COLO668 (cell line): ENCODE measurements at regions not wholly inside any gene's neighbourhood (a gene's known extent, or its start where the extent isn't known, plus 50 kb on each side); places are given as distances from the start of the nearest gene placed in this dataset.

Experiments used
- DNase-seq: peaks from one replicate; lab custom pipeline; 2025; ENCODE audit not compliant: unreplicated experiment; lab: John Stamatoyannopoulos, UW

GRCh38 chr3:43865887-43866528 lies 175.3 kb downstream of the ABHD5 start:
- DNase-seq: no peak

DNA sequence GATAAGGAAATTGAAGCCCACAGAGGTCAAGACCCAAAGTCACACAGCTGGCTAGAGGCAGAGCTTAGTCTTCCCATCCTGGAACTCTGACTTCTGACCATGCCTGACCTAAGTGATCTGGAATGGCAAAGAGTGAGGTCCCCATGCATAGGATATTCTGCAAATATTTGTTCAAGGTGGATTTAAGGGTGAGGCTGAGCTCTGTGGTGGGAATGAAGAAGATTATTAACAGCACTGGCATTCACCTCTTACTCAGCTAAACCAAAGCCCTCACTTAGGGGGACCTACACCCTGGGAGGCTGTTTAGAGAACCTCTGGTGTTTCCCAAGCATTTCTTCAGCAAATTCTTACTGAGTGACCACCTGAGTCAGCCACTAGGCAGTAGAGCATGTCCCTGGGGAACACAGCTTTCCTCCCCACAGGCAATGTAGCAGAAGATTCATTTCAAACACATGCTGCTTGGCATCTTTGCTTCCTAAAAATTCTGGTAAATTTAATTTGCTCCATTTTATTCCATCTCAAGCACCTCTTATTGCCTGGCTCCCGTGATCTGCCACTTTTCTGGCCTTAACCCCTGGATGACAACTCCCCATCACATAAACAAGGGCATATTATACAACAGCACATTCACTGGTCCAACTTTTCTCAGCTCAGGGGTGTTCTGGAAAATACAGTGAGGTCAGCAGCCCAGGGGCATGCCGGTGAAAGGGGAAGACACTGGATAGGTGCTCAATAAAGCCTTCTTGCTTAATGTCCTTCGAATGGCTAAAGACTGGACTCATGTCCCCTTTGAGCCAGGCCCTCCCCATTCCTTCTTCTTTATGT lies 176.0 kb downstream of the ABHD5 start:
- no peak for DNase-seq

DNA sequence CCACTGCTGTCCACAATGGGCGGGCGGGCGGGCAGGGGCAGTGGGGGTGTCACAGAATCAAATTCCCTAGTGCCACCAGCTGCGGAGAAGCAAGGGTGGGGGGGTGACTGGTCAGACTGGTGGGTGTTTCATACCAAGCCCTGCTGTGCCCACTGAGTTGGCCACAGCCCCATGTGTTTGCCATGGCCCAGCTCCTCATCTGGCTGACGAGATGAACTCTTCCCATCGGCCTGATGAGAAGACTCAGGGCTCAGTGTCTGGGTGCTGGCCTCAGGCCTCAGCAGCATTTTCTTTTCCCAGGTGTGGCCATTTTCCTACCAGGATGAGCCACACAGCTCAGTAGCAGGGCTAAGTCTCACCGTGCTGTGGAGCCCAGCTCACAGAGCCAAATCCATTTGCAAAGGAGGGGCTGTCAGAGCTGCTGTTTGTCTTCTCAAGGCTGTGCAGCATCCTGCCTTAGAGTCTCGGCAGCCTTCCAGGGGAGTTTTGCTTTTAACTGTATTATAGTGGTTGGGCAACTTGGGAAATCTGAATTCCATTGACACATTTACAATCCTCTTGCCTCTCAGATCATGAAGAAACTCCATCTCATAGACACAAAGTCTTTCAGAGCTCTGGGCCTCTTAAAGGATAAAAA lies 176.8 kb downstream of the ABHD5 start:
- DNase-seq: no peak

DNA sequence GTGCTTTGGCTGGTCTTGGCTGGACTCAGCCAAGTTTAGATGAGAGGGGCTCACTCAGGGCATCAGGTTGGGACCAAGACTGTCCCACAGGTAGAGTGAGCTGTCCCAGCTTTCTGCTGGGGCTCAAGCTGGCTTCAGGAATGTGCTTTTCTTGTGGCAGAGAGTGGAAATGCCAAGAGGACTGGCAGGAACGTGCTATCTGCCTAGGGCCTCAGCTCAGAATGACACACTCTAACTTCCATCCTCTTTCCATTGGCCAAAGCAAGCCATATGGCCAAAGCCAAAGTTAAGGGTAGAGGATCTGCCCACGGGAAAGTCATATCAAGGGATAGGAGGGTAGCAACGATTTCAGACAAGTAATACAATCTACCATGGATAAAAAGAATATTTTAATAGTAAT lies 178.8 kb downstream of the ABHD5 start:
- no peak for DNase-seq

GRCh38 chr3:43870120-43870519 lies 179.4 kb downstream of the ABHD5 start:
- no peak for DNase-seq

- no peak for DNase-seq
These were observed 180.3 kb downstream of the ABHD5 start for GRCh38 chr3:43870844-43871626.

GRCh38 chr3:43871627-43872245 lies 181.0 kb downstream of the ABHD5 start:
- no peak for DNase-seq

DNA sequence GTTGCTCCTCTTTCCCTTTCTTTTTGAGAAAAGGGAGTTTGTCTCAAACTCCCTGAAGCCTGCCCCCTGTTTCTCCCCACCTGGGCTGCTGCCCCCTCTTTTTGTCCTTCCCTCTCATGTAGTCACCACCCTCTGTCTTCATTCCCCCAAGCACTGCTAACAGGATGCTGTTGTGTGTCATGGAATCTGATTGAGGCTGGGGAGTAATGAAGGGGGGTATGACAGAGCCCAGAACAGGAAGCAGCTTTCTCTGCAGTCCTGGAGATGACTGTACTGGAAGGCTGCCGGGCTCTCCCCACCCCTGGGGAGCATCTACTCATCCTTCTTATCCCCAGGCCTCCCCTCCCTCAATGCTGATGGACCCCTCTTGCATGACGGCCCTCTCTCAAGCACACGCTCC lies 181.6 kb downstream of the ABHD5 start:
- DNase-seq: no peak

DNA sequence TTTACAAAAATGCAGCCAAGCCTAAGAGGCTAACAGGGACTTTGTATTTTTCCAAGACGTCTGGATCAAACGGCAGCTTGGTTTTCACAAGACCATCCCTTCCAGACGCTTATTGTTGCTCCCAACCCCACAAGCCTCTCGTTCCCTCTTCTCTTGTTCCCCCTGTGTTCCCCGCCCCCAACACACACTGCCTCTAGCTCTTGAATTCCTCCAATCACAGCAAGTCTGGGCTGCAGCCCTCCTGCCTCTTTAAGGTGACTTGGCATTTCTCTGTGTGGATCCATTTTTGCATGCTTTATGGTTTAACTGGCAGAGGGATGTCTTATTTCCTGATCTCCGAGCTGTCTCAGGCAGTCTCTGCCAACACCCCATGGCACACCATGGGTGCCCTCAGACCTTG lies 182.2 kb downstream of the ABHD5 start:
- no peak for DNase-seq

GRCh38 chr3:43873723-43874122 lies 183.0 kb downstream of the ABHD5 start:
- DNase-seq: no peak

- no peak for DNase-seq
These were observed 183.6 kb downstream of the ABHD5 start for GRCh38 chr3:43874290-43874689.

DNA sequence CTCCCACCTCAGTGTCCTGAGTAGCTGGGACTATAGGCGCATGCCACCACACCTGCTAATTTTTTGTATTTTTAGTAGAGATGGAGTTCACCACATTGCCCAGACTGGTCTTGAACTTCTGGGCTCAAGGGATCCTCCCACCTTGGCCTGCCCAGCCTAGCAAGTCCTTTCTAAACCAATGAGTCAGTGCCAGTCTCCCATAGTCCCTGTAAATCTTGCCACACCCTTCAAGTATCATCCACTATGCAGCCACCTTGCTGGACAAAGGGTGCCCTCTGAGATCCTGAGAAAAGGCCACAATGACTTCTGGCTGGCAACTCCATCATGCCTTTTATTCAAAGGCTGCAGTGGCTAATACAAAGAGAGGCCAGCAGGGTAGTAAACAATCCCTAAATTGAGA lies 184.0 kb downstream of the ABHD5 start:
- DNase-seq: no peak

GRCh38 chr3:43876648-43877047 lies 185.9 kb downstream of the ABHD5 start:
- DNase-seq: no peak

DNA sequence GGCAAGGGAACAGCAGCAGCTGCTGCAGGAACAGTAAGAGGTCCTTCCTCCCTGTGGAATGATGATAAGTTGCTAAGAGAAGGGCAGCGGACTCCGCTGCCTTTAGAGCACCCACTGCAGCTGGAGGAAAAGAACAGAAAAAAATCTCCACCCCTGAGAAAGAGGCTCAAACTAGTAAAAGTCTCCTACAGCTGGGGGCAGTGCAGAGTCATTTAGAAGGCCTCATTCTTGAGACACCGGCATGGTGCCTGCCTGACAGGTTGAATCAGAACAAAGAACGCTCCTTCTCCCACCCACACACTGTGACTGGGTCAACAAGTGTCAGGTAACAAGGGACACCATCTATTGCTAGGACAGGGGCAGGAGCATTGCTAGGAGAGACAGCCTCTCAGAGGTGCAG lies 188.4 kb downstream of the ABHD5 start:
- DNase-seq: peak; percentile 64

- no peak for DNase-seq
These were observed 192.4 kb downstream of the ABHD5 start for GRCh38 chr3:43882976-43883680.

DNA sequence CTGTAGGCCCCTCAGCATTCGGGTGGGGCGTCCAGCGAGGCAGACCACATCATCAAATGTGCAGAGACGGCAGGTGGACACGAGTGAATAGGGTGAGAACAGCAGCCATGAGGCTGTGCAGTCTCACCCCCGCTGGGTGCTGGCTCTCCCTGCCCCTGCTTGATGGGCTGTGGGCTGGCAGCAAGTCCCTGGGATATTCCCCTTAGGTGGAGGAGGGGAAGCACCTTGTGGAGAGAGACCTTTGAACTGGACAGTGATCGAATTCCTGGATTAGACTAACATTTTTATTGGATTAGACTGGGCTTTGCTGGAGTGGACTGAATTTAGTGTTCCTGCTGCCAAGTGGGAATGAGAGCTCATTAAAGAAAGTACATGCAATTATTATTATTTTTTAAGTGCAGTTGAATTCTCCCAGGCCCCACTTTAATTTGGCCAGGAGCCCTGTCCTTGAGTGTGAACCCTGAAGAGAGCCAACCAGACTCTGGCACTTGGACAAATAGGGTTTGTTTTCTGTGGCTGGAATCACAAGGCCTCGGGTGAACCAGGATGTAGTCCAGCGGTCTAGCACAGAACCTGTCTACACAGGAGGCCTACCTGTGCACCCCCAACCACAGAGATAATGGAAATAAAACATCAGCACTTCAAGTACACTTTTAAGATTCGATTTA lies 193.1 kb downstream of the ABHD5 start:
- no peak for DNase-seq

DNA sequence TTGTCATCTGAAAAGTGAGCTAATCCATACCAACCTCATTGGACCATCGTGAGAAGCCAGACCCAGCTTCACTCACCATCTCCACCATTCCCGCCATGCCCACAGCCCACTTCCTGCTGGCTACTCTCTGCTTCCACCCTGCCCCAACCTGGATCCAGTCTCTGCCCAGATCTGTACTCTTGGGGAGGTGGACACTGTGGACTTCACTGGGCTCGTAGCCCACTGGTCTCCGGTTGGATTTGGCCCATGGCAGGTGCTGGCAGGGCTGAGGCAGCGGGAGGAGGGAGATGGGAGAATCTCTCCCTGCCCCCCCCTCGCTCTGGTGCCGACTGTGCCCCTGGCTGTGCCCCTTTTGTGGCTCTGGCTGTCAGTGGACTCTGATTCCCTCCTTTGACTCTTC lies 193.8 kb downstream of the ABHD5 start:
- DNase-seq: no peak

DNA sequence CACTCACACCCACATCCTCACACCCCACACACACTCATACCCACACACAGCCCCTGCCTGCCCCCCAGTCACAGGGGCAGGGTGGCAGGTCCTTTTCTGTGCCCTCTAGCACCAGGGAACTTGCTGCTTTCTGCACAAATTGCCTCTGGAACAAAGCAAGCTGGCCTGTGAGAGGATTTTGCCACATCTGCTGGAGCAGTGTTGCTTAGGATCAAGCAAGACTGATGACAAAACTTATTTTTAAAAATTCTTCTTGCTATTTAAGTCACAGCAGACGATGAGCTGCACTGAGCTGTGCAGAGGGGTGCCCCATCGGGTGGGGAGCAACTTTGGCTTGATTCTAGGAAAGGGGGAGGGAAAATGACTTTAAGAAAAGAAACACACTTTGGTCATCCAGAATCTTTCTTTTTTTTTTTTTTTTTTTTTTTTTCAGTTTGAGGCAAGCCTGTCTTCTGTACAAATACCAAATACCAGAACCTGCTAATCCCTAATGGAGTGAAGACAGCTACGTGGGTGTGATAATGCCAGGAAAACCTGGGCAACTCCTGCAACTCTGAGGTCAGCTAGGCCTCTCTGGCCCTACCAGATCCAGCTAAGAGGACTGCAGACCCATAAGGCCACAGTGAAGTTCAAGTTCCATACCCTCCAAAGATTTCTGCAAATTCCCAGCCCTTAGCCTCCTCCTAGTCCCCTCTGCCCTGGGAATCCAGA lies 195.3 kb downstream of the ABHD5 start:
- no peak for DNase-seq

GRCh38 chr3:43892061-43892460 lies 201.3 kb downstream of the ABHD5 start:
- no peak for DNase-seq
